NCI-H526 treated with DMSO at 0.1 percent for 48 hours (cell line): ENCODE measurements at regions not wholly inside any gene's neighbourhood (a gene's known extent, or its start where the extent isn't known, plus 50 kb on each side); places are given as distances from the start of the nearest gene placed in this dataset.
"Not testable (repeated sequence)": the region's sequence is repeated elsewhere in the genome, so short reads cannot be mapped to it uniquely, and the experiment has no call there.

Source experiments
- DNase-seq: peaks from one replicate; lab custom pipeline; 2025; lab: John Stamatoyannopoulos, UW

DNA sequence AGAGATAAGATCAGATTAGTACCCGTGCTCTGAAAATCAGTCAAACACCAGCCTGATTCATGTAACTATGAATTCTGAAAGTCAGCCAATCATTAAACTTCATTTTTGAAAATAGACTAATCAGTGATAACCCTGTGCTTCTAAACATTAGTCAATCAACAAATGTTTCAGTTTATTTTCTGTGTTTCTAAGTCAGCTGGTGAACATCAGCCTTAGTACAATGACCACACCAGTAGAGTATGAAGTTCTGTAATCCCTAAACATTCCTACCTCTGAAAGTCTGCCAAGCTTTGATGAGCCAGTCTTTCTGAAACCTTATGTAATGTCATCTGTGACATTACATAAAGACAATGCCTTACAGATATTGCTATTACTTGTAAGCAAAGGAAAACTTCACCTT, 807.4 kb upstream of the CRIM1 start:
- DNase-seq, result no peak

DNA sequence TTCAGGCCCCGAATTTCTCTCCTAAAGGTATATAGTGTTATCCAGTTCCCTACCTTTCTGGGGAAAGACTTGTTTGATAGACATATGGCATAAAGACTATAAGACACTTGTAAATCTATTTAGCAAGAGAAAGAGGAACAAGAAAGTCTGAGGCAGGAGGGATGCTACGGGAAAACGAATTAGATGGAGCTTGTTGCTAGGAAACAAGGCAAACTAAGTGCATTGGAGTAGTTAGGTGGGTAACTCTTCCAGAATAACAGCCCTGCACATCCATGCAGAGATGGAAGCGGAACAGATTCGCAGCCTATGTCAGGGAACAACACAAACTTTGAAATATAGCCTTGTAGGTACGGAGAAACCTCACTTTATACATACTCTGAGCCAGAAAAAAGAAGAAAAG, 810.3 kb upstream of the CRIM1 start:
- no peak for DNase-seq

DNA sequence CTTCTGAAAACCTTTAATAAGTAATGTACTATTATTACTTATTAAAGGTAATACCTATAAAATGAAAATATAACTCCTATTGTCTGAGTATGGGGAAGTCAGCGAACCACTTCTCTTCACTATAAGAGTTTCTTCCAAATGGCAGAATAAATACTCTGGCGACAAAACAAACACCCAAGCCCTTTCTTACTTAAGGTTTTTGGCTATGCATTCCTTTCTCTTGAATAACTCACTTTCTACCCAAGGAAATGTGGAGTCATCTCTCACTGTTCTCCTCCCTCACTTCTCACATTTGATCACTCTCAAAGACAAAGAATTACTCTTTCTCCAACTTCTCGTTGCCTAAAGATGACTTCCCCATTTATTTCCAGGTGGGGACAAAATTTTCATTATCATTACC, 816.8 kb upstream of the CRIM1 start:
- no peak for DNase-seq

DNA sequence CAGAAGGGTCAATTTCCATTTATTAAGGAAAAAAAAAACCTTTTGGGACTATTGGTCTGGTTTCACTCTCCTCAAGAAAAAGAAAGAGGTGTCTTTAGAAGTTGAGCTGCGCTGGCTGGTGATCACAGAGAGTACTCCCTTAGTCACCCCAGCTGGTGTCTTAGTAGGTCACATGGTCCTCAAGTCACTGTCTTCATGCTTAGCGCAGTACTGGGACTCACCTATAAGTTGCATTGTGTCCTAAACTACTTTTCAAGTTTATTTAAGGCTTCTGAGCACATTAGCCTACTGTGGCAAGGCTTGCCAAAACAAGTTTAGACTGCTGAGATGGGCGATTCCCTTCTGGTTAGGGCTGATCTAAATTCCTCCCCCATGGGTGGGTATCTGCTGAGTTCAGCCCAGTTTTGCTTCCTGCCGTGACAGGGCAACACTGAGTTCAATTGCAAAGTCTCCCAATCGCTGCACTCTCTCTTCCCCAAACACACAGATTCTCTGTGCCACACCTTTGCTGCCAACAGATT, 824.9 kb upstream of the CRIM1 start:
- no peak for DNase-seq

DNA sequence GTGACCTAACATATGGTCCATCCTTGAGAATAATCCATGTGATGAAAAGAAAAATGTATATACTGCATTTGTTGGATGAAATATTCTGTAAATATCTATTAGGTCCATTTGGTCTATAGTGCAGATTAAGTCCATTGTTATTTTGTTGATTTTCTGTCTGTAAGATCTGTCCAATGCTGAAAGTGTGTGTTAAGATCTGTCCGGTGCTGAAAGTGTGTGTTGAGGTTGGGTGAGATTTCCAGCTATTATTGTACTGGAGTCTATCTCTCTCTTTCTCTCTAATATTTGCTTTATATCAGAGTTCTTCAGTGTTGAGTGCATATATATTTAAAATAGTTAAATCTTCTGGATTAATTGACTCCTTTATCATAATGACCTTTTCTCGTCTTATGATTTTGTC, 828.8 kb upstream of the CRIM1 start:
- DNase-seq, result no peak

DNA sequence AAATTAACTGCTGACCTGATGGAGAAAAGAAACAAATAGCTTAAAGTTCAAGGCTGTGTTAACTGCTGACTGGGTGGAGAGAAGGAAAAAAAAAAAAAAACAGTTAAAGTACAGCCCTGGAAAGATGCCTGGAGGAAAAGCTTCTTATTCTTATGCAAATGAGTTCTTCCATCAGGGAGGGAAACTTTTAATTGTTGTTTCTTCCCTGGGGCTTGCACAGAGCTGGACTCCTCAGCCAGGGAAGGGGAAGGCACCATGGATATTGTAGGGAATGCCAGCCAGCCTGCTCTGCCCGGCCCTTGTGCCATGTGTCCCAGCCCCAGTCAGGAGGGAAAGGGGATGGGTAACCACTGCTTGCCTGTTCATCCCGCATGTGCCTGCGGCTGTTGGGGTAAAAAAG, 833.1 kb upstream of the CRIM1 start:
- no peak for DNase-seq

DNA sequence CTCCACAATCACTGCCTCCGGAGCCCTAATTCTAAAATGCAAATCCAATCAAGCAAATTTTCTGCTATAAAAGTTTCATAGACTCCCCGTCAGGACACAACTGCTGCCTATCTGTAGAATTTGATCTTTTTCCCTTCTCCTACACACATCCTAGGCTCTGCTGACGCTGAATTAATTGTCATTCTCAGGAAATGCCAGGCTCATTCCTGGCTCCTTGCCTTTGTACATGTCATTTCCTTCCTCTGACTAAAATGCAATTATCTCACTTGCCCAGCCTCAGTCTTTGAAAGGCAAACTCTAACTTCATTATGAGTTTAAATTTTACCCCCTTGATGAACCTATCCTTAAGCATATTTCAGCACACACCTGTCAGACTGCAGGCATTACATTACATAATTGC, 844.9 kb upstream of the CRIM1 start:
- no peak for DNase-seq

DNA sequence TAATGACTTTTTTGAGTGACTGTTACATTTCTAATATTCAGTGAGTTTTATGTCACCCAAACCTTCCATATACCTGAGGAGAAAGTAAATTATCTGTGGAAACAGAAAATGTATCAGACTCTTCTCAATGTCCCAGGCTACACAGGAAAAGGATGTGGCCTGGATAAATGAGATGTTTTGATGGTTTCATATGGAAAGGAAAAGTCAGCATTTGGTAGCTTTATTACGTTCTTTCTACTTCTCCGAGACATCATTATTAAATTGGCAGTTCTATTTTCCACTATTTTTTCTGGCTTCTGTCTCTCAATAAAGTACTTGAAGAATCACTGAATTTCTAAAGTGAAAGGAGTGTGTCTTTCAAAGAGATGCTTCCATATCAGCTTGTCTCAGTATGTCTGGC, 847.0 kb upstream of the CRIM1 start:
- no peak for DNase-seq

DNA sequence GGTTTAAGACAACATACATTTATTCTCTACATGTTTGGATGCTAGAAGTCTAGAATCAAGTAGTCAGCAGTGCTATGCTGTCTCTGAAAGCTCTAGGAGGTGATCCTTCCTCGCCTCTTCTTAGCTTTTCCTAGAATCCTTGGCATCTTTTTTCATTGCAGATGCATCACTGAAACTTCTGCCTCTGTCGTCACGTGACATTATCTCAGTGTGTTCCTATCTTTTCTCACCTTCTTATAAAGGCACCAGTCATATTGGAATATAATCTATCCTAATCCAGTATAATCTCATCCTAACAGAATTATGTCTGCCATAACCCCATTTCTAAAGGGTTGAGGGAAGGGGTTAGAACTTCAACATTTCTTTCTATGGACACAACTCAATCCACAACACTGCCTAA, 851.2 kb upstream of the CRIM1 start:
- DNase-seq, result no peak

DNA sequence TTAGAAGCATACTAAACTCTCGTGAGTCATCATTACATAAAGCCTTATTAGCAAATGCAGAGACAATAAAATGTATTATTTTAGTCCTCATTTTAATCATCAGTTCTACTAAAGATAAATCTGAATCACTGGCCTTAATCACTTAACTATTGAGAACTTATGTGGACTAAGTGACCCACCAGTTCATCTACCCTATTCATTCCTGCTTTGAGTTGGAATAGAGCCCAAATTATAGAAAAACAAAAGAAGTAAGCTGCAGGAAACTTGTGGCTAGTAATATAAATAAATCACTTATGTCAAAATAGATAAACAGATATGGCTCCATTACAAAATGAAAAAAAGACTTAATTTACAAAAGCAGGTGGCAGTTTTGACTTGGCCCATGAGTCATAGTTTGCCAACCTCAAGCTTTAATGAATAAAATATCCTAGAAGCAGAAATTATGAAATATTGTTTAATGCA, 851.8 kb upstream of the CRIM1 start:
- DNase-seq, result no peak

DNA sequence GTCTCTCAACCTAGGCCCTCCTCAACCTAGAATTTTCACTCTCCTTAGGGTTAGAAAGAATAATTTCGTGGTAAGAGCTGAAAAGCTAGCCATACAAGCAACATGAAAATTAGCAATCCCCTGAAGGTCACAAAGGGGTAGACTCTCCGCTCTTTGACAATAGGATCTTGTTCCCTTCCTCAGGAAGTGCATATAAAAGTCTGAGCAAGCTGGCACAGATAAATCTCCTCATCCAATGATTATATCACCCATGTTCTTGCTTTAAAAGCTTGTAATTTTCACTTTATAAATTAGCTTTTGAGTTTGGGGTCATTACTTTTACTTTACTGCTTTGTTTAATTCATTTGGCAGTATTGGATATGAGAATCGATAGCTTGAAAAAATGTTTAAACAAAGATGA, 852.3 kb upstream of the CRIM1 start:
- DNase-seq, result no peak

DNA sequence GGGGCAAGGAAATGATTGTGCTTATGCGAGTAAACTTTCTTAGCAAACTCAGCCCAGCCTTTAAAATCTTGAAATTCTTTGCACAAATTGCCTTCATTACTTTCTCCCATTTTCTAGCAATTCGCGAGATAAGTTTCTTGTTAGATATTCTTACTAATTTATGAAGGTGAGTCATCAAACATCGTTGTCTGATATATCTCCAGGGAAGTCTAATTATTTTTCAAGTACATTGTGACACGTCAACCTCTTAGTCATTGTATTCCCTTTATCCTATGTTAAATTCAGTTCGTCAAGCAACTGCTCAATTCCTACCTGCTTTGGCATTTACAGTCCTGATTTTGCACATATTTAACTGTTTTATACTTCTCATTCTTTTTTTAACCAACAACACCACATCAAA, 854.5 kb upstream of the CRIM1 start:
- no peak for DNase-seq

DNA sequence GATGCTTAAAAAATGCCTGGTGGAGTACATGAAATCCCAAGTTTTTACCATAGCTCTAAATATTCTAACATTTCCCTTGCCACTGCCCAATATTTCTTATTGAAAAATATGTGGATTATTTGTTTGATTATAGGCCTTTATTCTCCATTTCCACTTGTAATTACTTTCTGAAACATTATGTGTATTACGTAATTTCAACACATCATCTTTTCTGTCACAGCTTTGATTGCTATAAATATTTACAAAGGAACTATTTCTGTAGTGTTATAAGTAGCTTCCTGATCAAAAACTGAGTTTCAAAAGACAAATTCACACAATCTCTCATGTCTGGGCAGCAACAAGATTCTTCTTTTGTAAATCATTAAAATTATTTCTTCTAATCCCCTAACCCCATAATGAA, 859.6 kb upstream of the CRIM1 start:
- DNase-seq, result no peak

DNA sequence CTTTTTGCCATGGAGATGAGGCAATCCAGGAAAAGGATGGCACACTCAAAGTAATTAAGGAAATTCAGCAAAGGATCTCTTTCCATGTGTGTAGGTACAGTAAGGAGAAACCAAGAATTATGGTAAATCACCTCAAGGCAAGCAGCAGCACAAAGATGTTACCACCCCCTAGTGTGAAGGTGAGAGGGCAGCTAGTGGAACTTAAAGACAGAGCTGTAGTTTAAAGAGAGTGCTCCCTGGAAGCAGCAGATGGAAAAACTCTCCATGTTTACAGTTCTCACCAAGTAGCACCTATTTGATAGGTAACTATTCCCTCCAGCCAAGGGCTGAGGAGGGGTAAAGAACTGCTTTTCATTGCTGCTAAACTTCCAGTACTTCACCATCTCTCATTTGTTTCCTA, 860.4 kb upstream of the CRIM1 start:
- DNase-seq, result no peak

DNA sequence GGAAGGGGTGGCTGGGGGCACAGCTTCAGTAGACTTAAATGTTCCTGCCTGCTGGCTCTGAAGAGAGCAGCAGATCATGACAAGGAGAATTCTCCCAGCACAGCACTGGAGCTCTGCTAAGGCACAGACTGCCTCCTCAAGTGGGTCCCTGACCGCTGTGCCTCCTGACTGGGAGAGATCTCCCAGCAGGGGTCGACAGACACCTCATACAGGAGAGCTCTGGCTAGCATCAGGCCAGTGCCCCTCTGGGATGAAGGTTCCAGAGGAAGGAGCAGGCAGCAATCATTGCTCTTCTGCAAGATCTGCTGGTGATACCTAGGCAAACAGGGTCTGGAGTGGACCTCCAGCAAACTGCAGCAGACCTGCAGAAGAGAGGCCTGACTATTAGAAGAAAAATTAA, 877.5 kb upstream of the CRIM1 start:
- DNase-seq, result not testable (repeated sequence)

DNA sequence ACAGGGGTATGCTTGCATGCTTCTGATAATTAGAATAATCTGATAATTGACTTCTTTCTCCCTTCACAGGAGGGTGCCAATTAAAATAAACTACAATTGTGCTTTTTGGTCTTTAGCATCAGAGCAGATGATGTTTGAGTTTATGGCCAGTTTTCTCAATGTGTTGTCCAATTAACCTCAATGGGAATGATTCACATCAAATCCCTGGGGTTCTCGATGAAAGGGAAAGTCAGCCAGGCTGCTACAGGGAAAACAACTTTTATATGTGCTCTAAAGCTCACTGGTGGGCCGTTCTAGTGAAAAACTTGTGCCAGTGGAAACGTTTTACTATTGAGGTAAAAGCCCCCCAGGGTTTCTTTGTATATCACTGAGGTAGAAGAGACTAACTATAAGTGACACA, 887.3 kb upstream of the CRIM1 start:
- DNase-seq, result no peak

DNA sequence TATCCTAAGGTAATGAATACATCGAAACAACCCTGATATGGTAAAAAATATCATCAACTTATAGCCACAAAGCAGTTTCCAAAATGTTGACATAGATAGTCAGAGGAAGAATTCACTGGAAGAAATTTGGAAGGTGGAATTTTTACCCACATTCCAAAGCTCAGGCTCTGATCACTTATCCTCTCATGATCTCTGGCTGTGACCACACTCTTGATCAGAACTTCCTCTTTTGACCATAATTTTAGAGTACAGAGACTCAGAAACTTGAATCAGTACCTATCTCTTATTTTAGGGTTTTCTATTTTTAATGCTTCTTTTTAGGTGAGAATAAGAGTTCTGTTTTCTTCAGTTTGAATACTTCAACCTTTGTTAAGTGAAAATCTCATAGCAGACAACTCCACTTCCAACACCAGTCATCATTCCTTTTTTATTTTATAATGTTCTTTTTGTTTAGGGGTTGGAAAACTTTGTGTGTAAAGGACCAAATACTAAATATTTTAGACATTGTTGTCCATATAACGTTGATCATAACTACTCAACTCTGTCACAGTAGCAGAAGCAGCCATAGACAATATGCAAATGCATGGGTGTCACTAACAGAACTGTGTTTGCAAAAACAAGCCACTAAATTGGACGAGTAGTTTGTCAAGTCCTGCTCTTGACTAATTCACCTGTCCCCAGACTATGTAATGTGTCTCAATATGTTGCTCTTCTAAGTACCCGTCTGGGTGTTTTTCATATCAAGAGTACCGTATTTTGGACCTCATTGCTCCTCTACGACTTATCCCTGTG, 891.6 kb upstream of the CRIM1 start:
- no peak for DNase-seq

DNA sequence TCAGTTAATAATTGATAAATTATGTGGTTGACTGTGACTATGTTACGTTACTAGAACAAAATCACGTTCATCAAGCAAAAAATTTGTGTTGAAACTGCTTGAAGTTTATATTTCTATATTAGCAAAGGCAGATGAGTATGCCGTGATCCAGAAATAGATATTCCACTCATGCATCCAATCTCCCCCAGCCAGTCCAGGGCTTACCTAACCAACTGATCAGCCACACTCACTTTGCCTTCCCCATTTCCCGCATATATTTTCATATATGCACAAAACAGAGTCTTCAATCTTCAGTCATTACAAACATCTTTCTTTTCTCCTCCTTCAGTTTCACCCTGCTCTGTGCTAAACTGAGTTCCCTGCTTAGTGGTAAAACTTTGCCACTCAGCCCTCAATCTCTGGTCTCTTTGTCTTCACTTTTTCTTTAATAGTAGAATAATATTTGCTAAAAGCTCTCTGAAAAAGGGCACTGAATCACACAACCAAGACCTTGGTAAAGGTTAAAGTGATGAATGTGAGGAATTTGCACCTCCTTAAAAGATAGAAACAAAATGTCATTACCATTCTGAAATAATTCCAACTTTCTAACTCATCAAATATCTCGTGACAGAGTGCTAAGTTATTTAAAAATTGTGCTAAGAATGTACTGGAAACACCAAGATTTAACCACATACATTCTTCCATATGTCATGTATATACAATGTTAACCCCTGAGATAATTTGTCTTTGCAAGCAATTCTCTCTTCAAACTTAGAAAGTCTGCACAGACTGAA, 893.2 kb upstream of the CRIM1 start:
- DNase-seq, result no peak

DNA sequence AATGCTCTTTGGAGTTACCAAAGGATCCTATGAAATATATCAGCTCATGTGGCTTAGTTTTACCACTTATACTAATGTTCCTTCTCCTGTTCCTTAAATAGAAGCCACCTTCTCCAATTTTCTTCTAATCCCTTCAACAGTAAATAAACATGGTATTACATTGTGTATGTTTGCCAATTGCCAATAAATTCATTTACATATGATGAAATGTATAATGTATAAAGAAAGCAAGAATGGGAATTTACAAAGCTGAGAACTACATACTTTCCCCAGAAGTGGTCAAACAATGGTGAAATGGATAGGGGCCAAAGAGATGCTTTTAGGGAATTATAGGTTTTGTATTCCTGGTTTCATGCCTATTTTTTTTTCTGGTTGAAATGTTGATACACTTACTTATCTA, 894.2 kb upstream of the CRIM1 start:
- no peak for DNase-seq

DNA sequence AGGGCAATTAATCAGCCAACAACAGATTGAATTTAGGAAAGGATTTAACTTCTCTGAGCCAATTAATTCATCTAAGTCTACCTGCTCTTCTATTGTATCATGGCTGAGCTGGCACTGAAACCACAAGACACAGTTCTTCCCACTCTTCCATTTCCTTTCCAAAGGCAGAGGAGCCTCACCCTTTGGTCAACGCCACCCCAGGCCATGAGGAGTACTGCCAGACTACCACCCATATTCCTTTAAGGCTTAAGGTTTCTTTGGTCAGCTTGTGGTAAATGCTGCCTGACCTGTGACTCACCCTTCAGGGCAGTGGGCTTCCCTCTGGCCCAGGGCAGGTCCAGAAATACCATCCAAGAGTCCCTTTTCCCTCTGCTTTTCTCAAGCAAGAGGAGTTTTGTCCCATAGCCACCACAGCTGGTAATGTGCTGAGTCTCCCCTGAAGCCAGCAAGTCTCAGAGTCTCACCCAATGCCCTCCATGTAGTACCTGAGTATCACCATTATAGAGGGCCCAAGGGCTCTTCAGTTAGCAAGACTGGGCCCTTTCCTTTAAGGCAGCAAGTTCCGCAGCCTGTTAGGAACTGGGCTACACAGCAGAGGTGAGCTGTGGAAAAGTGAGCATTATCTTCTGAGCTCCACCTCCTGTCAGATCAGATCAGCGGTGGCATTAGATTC, 900.5 kb upstream of the CRIM1 start:
- DNase-seq, result no peak

DNA sequence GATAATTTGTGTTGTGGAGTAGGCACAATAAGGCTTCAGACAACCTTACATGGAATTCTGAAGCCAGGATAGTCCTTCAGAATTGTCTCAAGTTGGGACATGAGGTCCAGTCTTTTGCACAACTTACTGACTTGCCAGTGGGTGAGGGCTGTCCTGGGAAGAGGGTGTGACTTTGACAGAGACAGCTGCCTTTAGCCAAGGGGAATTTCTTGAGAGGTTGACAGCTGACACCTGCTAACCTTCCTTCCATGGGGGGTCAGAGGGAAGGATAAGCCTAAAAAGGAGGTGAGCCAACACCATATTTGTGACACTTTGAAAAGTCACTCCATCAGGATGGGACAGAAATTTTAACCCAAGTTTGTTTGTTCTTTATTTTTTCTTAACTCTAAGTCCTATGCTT, 907.8 kb upstream of the CRIM1 start:
- DNase-seq, result no peak

DNA sequence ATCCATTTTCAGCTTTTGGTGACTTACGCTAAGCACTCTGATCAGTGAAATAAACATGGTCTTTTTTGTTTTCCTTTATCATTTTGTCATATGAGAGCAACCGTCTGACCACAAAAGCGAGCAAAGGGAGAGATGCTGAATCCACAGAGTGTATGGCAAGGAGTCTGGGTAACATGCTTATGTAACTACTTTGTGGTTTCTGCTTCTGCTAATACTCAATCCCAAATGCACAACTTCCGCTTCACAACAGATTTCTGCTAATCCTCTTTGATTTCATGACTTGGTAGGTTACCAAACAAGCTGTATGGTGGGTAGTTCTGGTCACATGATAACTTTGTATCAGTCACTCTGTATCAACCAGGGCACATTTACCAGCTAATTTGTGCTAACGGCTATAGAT, 908.4 kb upstream of the CRIM1 start:
- DNase-seq, result no peak

DNA sequence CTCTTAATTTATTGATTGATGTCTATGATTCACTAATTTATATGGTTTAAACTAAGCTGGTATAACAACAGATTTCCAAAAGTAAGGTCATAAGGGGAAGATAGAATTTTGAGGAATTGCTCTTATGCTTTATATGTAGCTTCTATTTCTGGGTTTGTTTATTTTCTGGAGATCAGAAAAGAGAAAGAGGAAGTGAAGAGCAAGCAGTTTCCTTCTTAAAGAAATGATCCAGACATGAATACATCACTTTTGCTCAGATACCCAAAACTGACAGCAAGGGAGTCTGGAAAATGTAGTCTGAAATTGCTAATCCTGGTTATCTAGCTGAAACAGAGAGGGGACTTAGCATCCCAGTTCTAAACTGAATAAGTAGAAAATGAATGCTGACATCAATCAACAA, 912.5 kb upstream of the CRIM1 start:
- no peak for DNase-seq
